ENCODE measurements at regions not wholly inside any gene's neighbourhood (a gene's known extent, or its start where the extent isn't known, plus 50 kb on each side); places are given as distances from the start of the nearest gene placed in this dataset.

GRCh38 chr12:115511986-115512711 is 765.3 kb downstream of the MED13L start:
- Histone ChIP-seq H3K4me3 (ENCODE audit: low read length in 2 of 2) (no peak overlapping the region), H3K27me3 (ENCODE audit: control insufficient read depth in 1 of 2, insufficient read depth in 2 of 2, low read length in 1 of 2) (peaks cover 0 to 2% of the 10 kb centered on the region in 2 donors), H3K27ac (ENCODE audit: low read depth in 1 of 2, low read length in 2 of 2) (no peak overlapping the region), H3K4me1 (ENCODE audit: control insufficient read depth in 1 of 2, insufficient read depth in 2 of 2, low read length in 2 of 2) (no peaks in the 10 kb centered on the region), H3K36me3 (ENCODE audit: control insufficient read depth in 1 of 2, insufficient read depth in 2 of 2, low read length in 1 of 2) (no peaks in the 10 kb centered on the region), H3K9me3 (ENCODE audit: control insufficient read depth, low read length) (peaks cover 3% of the 10 kb centered on the region)
- no peak for ATAC-seq (ENCODE audit: low FRiP score)
- DNase-seq = no peak
- intact Hi-C loops (cut with DNase I) = no loop called here

- no peak for ATAC-seq (ENCODE audit: low FRiP score)
- Histone ChIP-seq H3K27ac (ENCODE audit: low read depth in 1 of 2, low read length in 2 of 2) (no peak overlapping the region), H3K9me3 (ENCODE audit: control insufficient read depth, low read length) (peaks cover 3% of the 10 kb centered on the region), H3K4me1 (ENCODE audit: control insufficient read depth in 1 of 2, insufficient read depth in 2 of 2, low read length in 2 of 2) (no peaks in the 10 kb centered on the region), H3K4me3 (ENCODE audit: low read length in 2 of 2) (no peak overlapping the region), H3K27me3 (ENCODE audit: control insufficient read depth in 1 of 2, insufficient read depth in 2 of 2, low read length in 1 of 2) (peaks cover 0 to 2% of the 10 kb centered on the region in 2 donors), H3K36me3 (ENCODE audit: control insufficient read depth in 1 of 2, insufficient read depth in 2 of 2, low read length in 1 of 2) (no peaks in the 10 kb centered on the region)
- intact Hi-C loops (cut with DNase I) = no loop called here
- DNase-seq = no peak
- 47 to 87% methylated on average over 2 of the region's 2 CpGs for WGBS, 2 donors
Observed at GRCh38 chr12:115511305-115511704, 766.2 kb downstream of the MED13L start.

- H3K27ac ChIP-seq (ENCODE audit: low read depth in 1 of 2, low read length in 2 of 2) = no peak overlapping the region
- H3K9me3 ChIP-seq (ENCODE audit: control insufficient read depth, low read length) = peaks cover 3% of the 10 kb centered on the region
- H3K4me3 ChIP-seq (ENCODE audit: low read length in 2 of 2) = no peak overlapping the region
- ATAC-seq (ENCODE audit: low FRiP score) = no peak
- H3K27me3 ChIP-seq (ENCODE audit: control insufficient read depth in 1 of 2, insufficient read depth in 2 of 2, low read length in 1 of 2) = peaks cover 0 to 2% of the 10 kb centered on the region in 2 donors
- WGBS, 2 donors = 95 to 97% methylated on average over 4 of the region's 4 CpGs
- DNase-seq = no peak
- H3K4me1 ChIP-seq (ENCODE audit: control insufficient read depth in 1 of 2, insufficient read depth in 2 of 2, low read length in 2 of 2) = no peaks in the 10 kb centered on the region
- intact Hi-C loops (cut with DNase I) = loop anchor here in 1 of 2 donors (5.0 kb wide), 1 partner anchor 403 kb away; no protein-coding TSS in a partner anchor
- H3K36me3 ChIP-seq (ENCODE audit: control insufficient read depth in 1 of 2, insufficient read depth in 2 of 2, low read length in 1 of 2) = no peaks in the 10 kb centered on the region
Observed at GRCh38 chr12:115508990-115509389, 768.5 kb downstream of the MED13L start.

DNA sequence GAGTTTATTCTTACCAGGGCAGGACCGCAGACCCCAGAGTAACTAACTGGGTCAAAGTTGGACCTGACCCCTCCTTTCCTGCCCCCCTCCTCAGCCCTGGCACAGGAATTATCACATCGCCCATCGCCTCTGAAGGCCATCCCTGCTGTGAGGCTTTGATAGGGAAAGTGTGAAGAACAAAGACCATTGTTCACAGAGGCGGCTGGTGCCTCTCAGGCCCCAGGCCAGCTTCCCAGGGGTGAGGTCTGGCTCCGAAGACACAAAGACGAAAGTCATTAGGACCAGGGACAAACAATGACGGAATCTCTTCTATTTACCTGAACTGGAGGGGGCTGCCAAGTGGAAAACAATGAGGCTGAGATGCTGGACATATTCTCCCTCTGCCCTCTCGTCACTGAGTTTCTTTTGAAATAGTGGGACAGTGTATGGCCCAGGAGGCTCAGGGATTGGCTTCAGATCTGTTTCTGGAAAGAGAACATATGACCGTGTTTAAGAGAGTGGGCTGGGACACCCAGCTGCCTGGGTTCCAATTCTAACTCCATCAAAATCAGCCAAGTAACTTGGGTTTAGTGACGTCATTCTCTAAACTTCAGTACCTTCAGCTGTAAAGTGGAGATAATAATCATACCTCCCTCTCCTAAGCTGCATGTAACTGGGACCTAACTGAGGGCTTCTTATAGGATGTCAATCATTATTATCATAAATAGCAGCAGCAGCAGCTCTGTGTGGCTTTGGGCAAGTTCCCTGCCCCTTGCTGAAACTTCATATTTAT is 769.4 kb downstream of the MED13L start:
- Histone ChIP-seq H3K9me3 (ENCODE audit: control insufficient read depth, low read length) (peaks cover 3% of the 10 kb centered on the region), H3K36me3 (ENCODE audit: control insufficient read depth in 1 of 2, insufficient read depth in 2 of 2, low read length in 1 of 2) (no peaks in the 10 kb centered on the region), H3K4me1 (ENCODE audit: control insufficient read depth in 1 of 2, insufficient read depth in 2 of 2, low read length in 2 of 2) (no peaks in the 10 kb centered on the region), H3K27me3 (ENCODE audit: control insufficient read depth in 1 of 2, insufficient read depth in 2 of 2, low read length in 1 of 2) (no peaks in the 10 kb centered on the region), H3K27ac (ENCODE audit: low read depth in 1 of 2, low read length in 2 of 2) (no peak overlapping the region), H3K4me3 (ENCODE audit: low read length in 2 of 2) (no peak overlapping the region)
- DNase-seq (no peak), ATAC-seq (ENCODE audit: low FRiP score) (no peak)
- intact Hi-C loops (cut with DNase I) = loop anchor here in 1 of 2 donors (5.0 kb wide), 1 partner anchor 404 kb away; no protein-coding TSS in a partner anchor
- WGBS, 2 donors = 76% methylated on average over 10 of the region's 10 CpGs

DNA sequence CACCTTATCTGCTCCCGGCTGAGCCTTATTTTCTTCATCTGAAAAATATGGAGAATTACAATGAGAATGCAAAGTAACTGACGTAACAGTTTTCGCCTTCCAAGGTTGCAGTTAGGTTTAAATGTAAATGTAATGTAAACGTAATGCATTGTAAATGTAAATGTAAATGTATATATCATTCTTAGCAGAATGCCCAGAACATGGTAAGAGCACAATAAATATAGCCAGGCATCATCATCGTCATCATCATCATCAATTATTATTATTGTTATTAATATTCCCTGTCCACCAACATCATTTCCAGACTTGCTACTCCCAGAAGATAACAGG is 770.0 kb downstream of the MED13L start:
- H3K9me3 ChIP-seq (ENCODE audit: control insufficient read depth, low read length) = peaks cover 1% of the 10 kb centered on the region
- H3K36me3 ChIP-seq (ENCODE audit: control insufficient read depth in 1 of 2, insufficient read depth in 2 of 2, low read length in 1 of 2) = no peaks in the 10 kb centered on the region
- no peaks in the 10 kb centered on the region for H3K27me3 ChIP-seq (ENCODE audit: control insufficient read depth in 1 of 2, insufficient read depth in 2 of 2, low read length in 1 of 2)
- ATAC-seq (ENCODE audit: low FRiP score) (no peak), DNase-seq (no peak)
- 88 to 89% methylated on average over 5 of the region's 5 CpGs for WGBS, 2 donors
- intact Hi-C loops (cut with DNase I) = loop anchor here in 1 of 2 donors (5.0 kb wide), 1 partner anchor 405 kb away; no protein-coding TSS in a partner anchor
- H3K4me3 ChIP-seq (ENCODE audit: low read length in 2 of 2) = no peak overlapping the region
- no peak overlapping the region for H3K27ac ChIP-seq (ENCODE audit: low read depth in 1 of 2, low read length in 2 of 2)
- H3K4me1 ChIP-seq (ENCODE audit: control insufficient read depth in 1 of 2, insufficient read depth in 2 of 2, low read length in 2 of 2) = no peaks in the 10 kb centered on the region

- ATAC-seq (ENCODE audit: low FRiP score) (no peak), DNase-seq (no peak)
- Histone ChIP-seq H3K36me3 (ENCODE audit: control insufficient read depth in 1 of 2, insufficient read depth in 2 of 2, low read length in 1 of 2) (no peaks in the 10 kb centered on the region), H3K27ac (ENCODE audit: low read depth in 1 of 2, low read length in 2 of 2) (no peak overlapping the region), H3K27me3 (ENCODE audit: control insufficient read depth in 1 of 2, insufficient read depth in 2 of 2, low read length in 1 of 2) (no peaks in the 10 kb centered on the region), H3K9me3 (ENCODE audit: control insufficient read depth, low read length) (peaks cover 1% of the 10 kb centered on the region), H3K4me1 (ENCODE audit: control insufficient read depth in 1 of 2, insufficient read depth in 2 of 2, low read length in 2 of 2) (no peaks in the 10 kb centered on the region), H3K4me3 (ENCODE audit: low read length in 2 of 2) (no peak overlapping the region)
- WGBS, 2 donors = 85 to 86% methylated on average over 5 of the region's 5 CpGs
- intact Hi-C loops (cut with DNase I) = loop anchor here in 1 of 2 donors (5.0 kb wide), 1 partner anchor 405 kb away; no protein-coding TSS in a partner anchor
Observed at GRCh38 chr12:115506822-115507559, 770.5 kb downstream of the MED13L start.

DNA sequence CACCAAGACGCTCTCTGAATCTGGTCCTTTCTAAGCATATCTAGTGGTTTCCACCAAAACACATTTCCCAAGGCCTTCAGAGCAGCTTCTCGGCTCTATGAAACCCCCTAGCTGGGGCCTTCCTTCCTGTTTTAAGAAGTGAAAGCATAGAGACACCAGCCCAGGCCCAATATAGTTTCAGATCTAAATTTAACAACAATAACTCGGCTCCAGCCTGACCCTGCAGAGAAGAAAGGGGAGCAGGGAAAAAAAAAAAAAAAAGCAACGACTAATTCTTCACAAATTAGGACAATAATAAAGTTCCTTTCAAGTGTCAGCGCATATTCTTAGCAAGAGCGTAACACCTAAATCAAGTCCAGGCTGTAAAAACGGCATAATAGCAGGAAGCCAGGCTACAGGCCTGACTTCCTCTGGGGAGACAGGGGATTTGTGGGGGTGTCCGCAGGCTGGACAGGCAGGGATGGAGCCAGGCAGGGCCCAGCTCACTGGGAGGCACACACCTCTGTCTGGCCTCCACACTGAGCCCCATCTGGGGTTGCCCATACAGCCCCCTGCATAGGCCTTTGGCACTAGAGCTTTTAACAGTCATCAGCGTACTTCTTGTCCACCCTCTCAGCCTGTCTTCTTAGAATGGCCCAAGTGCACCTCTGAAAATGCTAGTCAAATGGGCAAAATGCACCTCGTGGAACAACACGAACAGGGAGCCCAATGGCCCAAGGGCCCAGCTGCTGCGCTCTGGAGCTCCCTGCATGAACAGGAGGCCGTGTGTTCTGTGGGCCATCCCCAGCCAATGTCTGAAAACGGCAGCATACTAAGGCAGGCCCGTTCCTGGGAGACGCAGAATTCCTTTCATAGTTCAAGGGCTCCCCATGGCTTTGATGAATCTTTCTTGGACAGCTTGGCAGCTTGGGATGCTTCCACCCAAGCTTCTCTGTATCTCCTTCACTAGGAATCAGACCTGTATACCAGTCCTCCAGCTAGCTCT is 772.9 kb downstream of the MED13L start:
- no peaks in the 10 kb centered on the region for H3K27me3 ChIP-seq (ENCODE audit: control insufficient read depth in 1 of 2, insufficient read depth in 2 of 2, low read length in 1 of 2)
- no peak overlapping the region for H3K27ac ChIP-seq (ENCODE audit: low read depth in 1 of 2, low read length in 2 of 2)
- WGBS, 2 donors = 73 to 81% methylated on average over 16 of the region's 16 CpGs
- intact Hi-C loops (cut with DNase I) = loop anchor here in 1 of 2 donors (5.0 kb wide), 1 partner anchor 408 kb away; no protein-coding TSS in a partner anchor
- DNase-seq (no peak), ATAC-seq (ENCODE audit: low FRiP score) (no peak)
- no peak overlapping the region for H3K4me3 ChIP-seq (ENCODE audit: low read length in 2 of 2)
- H3K9me3 ChIP-seq (ENCODE audit: control insufficient read depth, low read length) = no peaks in the 10 kb centered on the region
- no peaks in the 10 kb centered on the region for H3K4me1 ChIP-seq (ENCODE audit: control insufficient read depth in 1 of 2, insufficient read depth in 2 of 2, low read length in 2 of 2)
- H3K36me3 ChIP-seq (ENCODE audit: control insufficient read depth in 1 of 2, insufficient read depth in 2 of 2, low read length in 1 of 2) = no peaks in the 10 kb centered on the region

DNA sequence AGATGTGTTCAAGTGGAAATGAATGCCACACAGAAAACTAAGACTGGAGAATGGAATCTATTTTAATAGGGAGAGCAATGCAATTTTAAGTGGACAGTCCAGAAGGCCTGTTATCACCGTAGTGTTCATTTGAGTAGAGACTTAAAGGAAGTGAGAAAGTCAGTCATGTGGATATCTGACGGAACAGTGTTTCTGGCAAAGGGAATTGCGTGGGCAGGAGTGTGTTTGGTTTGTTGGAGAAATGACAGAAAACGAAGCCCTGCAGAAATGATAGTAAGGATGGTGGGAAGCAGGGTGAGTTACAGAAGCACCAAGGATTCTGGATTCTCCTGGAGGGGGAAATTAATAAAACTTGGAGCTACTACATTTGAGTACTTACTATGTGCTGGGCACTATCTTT is 776.6 kb downstream of the MED13L start:
- H3K9me3 ChIP-seq (ENCODE audit: control insufficient read depth, low read length) = no peaks in the 10 kb centered on the region
- no peak for ATAC-seq (ENCODE audit: low FRiP score)
- no peaks in the 10 kb centered on the region for H3K27me3 ChIP-seq (ENCODE audit: control insufficient read depth in 1 of 2, insufficient read depth in 2 of 2, low read length in 1 of 2)
- intact Hi-C loops (cut with DNase I) = no loop called here
- WGBS, 2 donors = 53 to 56% methylated on average over 4 of the region's 4 CpGs
- H3K27ac ChIP-seq (ENCODE audit: low read depth in 1 of 2, low read length in 2 of 2) = no peak overlapping the region
- no peak for DNase-seq
- H3K4me3 ChIP-seq (ENCODE audit: low read length in 2 of 2) = no peak overlapping the region
- no peaks in the 10 kb centered on the region for H3K4me1 ChIP-seq (ENCODE audit: control insufficient read depth in 1 of 2, insufficient read depth in 2 of 2, low read length in 2 of 2)
- no peaks in the 10 kb centered on the region for H3K36me3 ChIP-seq (ENCODE audit: control insufficient read depth in 1 of 2, insufficient read depth in 2 of 2, low read length in 1 of 2)

All from aorta (tissue), 5 donors.